AG08396 (cell line): ENCODE measurements at regions not wholly inside any gene's neighbourhood (a gene's known extent, or its start where the extent isn't known, plus 50 kb on each side); places are given as distances from the start of the nearest gene placed in this dataset.

ENCODE experiments used
- DNase-seq: peaks from one replicate; pipeline ENCODE4 v3.0.0; 2012; ENCODE audit warnings: low spot score, mixed read lengths

DNA sequence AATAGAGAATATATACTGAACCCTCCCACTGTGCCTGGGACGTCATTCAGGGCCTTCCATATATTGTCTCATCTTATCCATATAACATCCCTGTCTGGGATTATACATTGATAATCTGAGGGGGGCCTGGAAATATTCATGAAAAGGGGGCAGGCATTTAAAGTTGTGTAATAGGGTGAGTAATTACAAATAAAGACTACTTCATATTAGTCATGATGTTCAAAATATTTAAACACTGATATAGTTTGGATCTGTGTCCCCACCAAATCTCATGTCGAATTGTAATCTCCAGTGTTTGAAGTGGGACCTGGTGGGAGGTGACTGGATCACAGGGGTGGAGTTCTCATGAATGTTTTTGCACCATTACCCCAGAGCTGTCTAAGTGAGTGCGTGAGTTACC is 97.8 kb downstream of the AQP9 start:
- DNase-seq: no peak

DNA sequence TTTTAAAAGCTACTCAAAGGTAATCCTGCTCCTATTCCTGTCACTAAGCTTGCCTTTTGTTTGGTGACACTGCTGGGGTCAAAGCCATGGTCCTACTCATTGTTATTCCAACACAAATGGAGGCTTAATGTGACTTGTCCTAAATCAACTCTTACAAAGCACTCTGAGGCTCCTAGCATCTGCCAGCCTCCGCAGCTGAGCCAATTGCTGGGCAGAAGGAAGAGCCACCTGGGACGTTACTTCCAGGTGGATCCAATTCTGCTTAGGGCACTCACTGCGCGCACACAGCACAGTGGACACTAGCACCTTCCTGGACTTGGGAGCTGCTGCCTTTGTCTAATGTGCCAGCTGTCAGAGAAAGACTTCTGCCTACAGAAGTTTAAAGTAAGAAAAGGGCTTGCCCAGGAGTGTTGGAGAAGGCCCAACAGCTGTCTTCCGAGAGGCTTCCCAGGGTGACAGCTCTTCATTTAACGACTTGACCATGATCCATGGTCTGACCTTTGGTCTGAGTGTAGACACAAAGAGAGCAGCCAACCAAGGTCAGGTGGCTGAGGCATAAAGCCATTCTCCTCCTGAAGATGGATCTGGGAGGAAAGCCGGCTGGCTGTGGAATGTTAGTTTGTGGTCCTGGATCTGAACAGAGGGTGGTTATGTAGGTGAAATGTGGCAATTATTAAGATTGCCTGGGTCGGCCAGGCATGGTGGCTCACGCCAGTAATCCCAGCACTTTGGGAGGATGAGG is 102.2 kb downstream of the AQP9 start:
- no peak for DNase-seq

DNA sequence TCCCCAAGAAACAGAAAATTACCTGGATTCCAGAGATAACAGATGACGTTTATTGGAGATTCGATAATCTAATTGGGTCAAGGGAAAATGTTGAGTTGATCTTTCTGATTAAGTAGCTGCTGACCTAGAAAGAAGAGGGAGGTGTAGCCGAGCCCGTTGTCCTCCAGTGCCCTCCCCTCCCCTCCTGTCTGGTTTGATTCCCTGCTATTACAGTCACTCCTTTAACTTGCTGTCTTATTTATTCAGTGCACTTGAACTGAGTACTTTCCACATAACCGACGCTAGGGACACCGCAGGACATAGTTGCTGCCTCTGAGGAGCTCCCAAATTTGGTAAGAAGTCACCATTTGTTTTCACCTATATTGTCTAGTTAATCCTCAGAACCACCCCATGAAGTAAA is 103.7 kb downstream of the AQP9 start:
- no peak for DNase-seq

DNA sequence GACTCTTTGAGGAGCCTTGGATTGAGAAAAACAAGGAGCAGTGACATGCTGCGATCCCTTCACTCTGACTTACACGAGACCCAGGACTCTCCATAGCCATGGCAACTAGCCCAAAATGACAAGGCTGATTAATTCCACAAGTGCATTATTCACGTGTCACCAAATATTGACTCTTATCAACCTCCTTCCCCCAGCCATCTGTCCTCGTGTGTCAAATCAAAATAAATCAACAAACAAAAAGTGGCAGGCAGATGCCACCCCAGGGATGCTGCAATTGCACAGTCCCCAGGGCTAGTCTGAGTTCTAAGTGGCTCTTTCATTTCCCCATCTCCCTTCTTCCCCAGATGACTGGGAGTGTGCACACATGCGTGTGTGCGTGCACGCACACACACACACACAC is 104.9 kb downstream of the AQP9 start:
- no peak for DNase-seq

DNA sequence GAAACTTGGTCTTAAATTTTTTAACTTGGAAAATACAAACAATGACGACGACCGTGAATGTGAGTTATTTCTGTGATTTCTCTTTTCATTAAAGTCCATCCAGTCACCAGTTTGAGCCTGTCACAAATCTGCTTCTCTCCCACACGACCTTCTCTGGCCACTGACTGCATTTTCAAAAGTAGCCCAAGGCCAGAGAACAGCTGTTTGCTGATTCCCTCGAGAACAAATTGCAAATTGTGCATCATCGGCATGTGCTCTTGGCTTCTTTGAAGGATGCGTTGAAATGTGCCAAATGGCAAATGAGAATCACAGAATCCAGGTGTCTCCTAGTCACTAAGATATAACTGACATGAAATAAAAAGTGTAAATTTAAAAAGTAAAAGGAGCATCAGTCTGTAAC is 106.4 kb downstream of the AQP9 start:
- DNase-seq: no peak

DNA sequence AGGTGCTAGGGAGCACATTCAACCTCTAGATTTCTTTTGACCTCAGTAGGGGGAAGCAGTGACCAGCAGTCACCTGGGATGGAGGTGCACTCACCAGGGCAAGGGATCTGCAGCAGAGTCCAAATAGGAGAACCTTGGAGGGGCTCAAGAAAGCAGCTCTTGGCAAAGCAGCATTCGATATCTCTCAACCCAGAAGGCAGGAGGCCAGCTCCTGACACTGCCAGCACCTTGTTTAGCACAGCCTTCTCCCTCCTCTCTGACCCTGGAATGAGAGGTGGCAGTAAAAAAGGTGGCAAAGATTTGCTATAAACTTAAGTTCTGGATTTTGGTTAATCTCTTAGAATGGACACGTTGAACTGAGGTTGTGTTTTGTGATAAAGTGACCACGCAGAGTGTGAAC is 107.9 kb downstream of the AQP9 start:
- no peak for DNase-seq

DNA sequence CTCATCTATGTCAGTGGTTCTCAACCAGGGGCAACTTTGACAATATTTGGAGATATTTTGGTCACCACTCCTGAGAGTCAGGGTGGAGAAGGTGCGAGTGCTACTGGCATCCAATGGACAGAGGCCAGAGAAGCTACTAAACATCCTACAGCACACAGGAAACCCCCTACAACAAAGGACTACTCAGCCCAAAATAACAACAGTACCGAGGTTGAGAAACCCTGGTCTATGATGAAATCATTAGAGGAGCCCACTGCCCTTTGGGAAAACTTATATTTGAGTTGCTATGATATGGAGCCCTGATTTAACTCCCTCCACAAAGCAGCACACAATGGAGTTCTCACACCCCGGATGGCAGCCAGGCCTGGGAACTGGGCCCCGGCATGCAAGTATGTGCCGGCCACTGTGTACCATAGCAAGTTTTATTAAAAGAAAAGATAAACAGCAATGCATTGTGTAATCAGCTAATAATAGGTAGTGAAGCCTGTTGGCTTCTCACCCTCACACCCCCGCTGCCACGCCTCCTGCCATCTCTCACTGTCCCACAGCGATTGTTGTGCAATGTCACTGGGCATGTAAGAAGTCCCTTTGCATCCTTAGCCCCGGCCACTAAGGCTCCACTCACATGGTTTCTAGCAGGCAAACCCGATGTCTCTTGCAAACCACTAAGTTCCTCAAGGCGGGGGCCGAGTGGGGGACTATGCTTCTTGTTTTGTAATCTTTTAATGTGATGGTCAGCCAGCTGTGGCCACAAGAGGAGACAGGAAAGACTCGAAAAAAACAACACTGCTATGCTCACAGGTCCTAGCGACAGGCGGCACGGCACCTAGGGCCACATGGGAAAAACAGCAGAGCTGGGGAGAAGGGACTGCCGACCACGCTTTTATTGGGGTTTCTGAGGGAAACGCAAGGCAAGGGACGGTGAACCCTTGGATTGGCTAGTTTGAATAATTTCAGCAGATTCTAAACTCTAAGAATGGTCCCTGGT is 110.0 kb downstream of the AQP9 start:
- no peak for DNase-seq

DNA sequence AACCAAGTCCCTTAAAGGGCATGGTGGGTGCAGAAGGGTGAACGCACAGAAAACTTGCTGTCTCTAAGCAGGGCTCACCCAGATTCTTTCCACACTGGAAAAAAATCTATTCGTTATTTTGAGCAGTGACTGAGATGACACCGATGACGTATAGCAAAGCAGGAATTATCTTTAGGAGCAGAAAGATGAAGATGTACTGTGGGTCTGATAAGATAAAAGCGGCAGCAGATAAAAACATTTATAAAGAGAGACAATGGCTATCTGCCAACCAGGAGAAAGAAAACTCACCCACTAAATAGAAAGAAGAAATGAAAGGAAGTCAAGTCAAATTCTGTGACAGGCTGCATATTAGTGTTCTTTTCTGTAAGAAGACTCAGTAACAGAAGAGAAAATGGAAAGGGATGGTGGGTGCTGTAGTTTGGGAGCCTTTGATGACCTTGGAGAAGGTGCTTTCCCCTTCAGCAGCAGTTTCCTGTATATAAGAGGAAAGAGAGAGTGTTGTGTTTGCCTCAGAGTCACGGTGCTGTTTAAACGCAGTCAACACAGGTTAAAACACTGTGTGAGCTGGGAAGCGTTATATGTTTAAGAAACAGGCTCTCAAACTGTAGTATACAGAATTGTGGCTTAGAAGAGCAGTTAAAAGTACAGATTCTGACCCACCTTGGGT is 111.6 kb downstream of the AQP9 start:
- no peak for DNase-seq

DNA sequence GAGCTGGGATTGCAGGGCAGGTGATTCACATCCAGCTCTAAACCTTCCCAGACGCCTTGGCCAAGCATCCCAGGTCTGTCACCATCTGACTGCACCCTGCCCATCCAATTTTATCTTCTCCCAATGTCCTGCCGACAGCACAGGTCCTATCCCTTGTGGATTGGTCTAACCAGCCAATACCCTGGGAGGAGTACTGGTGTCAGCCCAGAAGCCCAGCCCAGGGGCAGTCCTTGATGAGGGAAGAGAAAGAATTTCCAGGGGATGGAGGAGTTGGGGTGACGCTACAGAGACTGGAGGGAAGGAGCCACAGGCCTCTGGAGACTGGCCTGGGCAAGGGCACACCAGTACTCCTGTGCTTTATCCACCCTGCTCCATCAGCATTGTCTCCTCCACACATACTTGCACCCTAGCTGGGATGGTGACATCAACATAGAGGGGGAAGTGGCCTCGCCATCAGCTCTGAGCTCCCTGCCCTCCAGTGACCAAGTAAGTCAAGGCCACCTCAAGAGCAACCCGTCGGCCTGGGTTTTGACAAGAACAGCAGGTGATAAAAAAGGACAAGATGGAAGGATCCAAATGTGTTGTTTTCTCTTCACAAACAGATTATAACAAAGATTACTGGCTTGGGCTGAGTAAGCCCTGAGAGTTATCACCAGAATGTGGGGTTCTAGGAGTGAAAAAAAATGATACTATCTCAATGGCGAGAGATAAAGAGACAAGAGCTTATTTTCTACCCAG is 114.6 kb downstream of the AQP9 start:
- no peak for DNase-seq

DNA sequence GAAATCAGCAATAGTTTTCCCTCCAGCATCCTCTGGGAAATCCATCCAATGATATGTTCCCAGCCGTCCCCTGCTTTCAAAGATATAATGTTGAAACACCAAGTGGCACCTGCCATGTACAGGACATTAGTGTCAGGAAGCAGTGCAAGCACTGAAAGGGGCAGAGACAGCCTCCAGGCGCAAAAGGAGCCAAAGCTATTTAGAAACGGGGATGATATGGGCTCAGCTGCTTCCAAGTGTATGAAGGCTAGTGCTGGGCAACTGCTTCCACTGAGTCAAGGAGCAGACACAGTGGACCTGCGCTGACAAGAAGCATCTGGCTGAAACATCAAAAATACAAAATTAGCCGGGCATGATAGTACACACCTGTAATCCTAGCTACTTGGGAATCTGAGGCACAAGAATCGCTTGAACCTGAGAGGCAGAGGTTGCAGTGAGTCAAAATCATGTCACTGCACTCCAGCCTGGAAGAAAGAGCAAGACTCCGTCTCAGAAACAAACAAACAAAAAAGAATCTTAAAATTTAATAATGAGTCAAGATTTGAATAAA is 119.7 kb downstream of the AQP9 start:
- no peak for DNase-seq

DNA sequence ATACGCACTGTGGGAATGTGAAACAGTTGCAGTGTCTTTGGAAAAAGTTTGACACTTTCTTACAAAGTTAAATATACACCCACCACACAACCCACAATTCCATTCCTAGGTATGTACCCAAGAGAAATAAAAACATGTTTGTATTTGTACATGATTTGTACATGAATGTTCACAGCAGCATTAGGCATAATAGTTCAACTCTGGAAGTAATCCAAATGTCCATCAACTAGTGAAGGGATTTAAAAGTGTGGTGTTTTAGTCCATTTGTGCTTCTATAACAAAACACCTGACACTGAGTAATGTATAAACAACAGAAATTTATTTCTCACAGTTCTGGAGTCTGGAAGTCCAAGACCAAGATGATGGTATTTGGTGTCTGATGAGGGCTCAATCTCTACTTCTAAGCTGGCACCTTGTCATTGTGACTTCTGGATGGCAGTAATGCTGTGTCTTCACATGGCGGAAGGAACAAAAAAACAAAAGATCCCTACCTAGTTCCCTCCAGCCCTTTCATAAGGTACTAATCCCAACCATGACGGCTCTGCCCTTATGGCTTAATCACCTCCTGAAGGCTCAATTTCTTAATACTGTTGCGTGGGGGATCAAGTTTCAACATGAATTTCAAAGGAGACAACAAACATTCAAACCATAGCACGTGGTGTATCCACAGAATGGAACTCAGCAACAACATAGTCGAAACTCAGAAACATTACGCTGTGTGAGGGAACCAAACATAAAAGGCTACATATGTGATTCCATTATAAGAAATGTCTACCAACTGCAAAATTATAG is 120.5 kb downstream of the AQP9 start:
- no peak for DNase-seq

DNA sequence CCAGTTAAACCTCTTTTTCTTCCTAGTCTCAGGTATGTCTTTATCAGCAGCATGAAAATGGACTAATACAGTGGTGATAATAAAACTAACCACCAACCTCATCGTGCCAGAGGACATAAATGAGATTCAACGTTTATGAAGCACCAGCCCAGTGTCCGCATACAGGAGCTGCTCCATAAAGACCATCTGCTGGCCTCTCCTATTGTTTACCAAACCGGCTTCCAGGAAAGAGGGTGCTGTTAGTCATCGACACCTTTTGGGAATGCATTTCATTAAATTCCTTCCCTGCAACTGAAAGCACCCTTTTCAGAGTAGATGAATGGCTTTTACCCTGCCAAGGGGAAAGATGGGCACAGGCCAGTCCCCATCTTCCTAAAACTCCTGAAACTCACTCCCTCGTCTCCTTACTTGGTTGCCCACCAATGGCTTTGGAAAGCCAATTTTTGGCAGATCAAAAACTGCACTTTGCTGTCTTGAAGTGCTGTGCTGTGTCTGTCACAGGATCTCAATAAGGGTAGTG is 122.1 kb downstream of the AQP9 start:
- DNase-seq: no peak

DNA sequence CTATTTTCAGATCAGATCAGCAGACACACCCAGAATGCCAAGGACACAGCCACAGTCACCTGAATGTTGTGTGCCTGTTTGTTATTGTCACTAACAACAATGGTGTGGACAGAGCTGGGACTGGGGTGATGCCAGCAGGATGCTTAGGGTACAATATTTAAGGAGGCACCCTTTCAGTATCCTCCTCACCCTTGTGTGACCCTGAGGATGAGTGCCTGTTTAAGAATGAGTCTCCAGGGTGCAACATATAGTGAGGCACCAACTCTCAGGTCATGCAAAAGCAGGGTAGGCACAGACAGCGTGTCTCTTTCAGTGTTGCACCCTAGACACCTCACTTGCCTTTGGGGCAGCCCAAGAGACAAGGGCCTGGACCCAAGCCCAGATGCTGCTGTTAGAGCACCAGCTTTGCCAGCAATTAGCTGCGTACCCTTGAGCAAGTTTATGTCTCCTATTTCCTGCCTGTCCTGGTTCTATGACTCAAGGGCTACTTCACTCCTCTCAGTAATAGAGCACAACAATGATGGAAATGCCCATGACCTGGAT is 122.6 kb downstream of the AQP9 start:
- no peak for DNase-seq

DNA sequence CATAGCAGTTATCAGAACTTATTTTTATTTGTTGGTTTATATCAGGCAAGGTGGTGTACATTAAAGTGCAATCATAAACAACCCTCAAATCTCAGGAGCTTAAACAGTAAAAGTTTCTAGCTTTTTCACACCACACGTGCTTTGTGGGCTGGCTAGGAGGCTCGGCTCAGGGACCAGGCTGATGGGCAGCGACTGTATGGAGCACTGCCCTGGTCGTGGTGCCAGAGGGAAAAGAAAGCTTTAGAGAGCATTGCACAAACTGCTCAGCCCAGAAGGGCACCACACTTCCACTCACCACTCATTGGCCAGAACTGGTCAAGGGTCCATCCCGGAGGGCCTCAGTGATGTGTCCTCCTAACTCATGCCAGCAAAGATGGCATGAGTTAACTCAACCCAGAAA is 123.2 kb downstream of the AQP9 start:
- no peak for DNase-seq

DNA sequence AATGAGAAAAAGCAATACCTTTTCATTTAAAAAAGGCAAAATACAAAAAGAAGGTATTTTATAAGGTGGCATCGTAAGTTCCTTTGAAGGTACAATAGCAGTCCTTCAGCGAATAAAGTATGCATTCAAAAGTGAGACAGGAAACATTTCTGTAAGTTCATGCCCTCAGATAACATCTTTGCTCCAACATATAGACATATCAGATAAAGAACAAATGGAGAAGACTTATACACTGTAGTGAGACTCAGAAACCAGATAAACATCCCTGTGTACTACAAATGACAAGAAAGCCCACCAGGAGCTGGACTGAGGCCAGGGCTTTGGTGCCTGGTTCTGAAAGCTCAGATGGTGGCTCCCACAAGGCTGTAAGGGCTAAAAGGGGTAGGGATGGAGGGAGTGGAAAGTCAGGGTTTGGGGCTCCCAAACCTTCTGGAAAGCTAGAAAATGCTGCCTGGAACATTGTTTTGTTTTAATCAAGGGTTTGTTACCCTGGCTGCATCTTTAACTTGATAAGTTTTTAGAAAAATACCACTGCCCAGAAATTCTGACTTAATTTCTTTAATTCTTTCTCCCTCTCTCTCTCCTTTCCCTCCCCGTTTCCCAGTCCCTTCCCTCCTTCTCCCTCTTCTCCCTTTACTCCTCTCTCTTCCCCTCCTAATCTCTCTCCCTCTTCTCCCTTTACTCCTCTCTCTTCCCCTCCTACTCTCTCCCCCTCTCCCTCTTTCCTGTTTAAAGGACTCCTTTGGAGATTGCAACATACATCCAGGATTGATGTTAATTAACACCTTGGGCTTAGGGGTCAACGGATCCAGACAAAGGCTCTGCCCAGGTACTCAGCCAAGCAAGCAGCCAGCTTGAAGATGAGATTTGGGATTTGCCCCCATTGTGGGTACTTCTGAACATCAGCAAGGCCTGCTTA is 126.1 kb downstream of the AQP9 start:
- DNase-seq: no peak

DNA sequence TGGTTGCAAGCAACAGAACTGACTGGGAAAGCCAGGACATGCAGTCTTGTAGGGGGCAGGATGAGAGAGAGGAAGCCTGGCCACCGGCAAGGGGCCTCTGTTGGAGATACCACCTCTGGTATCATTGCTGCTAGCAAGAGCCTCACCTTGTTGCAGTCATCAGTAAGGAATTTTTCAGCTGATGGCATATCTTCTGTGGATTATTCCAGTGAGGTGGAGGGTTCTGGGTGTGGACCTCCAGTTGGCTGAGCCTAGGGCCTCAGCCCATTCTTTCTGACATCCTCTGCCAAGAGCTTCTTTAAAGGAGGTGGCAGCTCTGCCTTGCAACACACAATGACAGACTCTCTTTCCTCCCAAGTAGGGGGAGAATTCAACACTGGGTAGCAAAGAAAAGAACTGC is 128.9 kb downstream of the AQP9 start:
- DNase-seq: no peak

DNA sequence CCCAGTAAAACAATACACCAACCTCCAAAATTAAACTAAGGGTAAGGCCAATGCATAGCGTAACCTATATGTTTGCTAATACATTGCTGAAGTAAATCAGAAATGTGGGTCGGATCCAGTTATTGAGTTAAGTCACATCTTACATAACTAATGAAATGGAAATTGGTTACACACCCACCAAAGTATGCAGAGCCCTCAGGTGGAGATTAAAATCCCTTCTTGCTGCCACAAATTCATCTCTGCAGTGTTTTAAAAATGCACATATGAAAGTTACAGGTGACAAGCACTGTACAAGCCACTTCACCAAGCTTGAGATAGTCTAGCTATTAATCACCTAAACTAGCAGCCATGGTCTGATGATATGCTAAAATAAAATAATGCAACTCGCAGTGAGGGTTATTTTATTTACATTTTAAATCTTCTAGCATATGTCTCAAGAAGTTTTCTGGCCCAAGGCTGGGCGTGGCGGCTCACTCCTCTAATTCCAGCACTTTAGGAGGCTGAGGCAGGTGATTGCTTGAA is 130.6 kb downstream of the AQP9 start:
- DNase-seq: no peak

DNA sequence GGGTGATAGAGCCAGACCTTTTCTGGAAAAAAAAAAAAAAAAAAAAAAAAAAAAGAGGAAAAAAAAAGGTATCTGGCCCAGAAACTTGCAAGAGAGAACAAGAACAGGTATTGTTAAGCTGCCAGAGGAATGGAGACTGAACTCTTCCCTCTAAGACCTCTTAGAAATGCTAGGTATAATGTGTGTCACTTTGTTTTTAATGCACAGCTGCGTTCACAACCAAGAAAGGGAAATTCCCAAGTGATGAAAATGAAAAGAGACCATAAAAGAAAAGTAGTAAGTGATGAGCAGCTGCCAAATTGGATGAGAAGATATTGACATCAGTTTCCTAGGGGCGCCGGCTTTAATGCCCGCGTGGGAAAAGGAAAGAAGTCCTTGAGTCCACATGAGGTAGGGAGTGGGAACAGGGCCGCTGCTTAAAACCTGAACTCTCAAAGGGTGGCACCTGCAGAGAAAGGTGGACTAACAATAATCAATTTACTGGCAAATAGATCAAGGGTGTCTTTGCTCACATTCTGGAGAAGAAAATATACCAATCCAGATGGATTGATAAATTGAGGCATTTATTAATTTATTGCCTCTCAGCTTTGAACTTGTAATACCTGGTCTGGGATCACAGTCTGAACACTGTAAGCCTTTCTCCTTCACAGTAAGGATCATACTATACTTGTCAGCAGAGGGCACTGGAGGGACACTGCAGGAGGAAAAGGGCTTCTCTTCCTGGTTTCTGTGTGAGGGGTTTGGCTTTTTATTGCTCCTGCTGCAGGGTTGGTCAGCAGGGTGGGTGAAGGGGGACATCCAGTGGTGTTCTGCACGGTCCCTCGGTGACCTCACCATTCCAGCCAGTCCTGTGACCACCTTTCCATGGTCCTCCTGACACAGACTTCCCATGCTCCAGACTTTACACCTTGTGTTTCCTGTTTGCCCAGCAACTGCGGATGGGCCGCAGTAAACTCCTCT is 131.6 kb downstream of the AQP9 start:
- DNase-seq: peak; percentile 57
